ENCODE measurements at regions not wholly inside any gene's neighbourhood (a gene's known extent, or its start where the extent isn't known, plus 50 kb on each side); places are given as distances from the start of the nearest gene placed in this dataset.
"Not testable (repeated sequence)": the region's sequence is repeated elsewhere in the genome, so short reads cannot be mapped to it uniquely, and the experiment has no call there.

GRCh38 chr18:56420868-56421267 lies 217.5 kb downstream of the TXNL1 start:
- not testable (repeated sequence) for TF ChIP-seq CTCF, POLR2A (IDR thresholded peaks at IDR 0.05)

Data from sigmoid colon (tissue), 3 donors.